NT2/D1 (cell line): ENCODE measurements at regions not wholly inside any gene's neighbourhood (a gene's known extent, or its start where the extent isn't known, plus 50 kb on each side); places are given as distances from the start of the nearest gene placed in this dataset.
"Not testable (repeated sequence)": the region's sequence is repeated elsewhere in the genome, so short reads cannot be mapped to it uniquely, and the experiment has no call there.

Experiments used
- DNase-seq: peaks from one replicate; pipeline ENCODE4 v3.0.0-alpha.2; 2011; ENCODE audit warnings: low read depth, low spot score
- H3K27me3 ChIP-seq: 2 replicates; pipeline ENCODE4 v1.6.0; 2011; ENCODE audit warnings: mild to moderate bottlenecking; ENCODE audit not compliant: insufficient read length, insufficient read depth
- H3K36me3 ChIP-seq: 2 replicates; pipeline ENCODE4 v1.6.1; 2011; ENCODE audit warnings: mild to moderate bottlenecking, low read length, mixed read lengths; ENCODE audit not compliant: insufficient read depth, insufficient read length
- H3K4me1 ChIP-seq: 2 replicates; pipeline ENCODE4 v1.5.1; 2011; ENCODE audit not compliant: insufficient read depth, insufficient read length
- H3K4me3 ChIP-seq: 2 replicates; pipeline ENCODE4 v1.5.1; 2011; ENCODE audit warnings: low read depth; ENCODE audit not compliant: insufficient read length
- H3K9ac ChIP-seq: 2 replicates; pipeline ENCODE4 v1.6.0; 2011; ENCODE audit warnings: low read depth; ENCODE audit not compliant: insufficient read length
- H3K9me3 ChIP-seq: 2 replicates; pipeline ENCODE4 v1.5.1; 2011; ENCODE audit warnings: mild to moderate bottlenecking, low read length; ENCODE audit not compliant: insufficient read depth
- SUZ12 ChIP-seq: IDR thresholded peaks from 2 replicates; pipeline ENCODE4 v1.6.1; 2011; ENCODE audit not compliant: insufficient read length, insufficient read depth; ENCODE audit errors: extremely low read depth
- YY1 ChIP-seq: IDR thresholded peaks from 2 replicates; pipeline ENCODE4 v1.6.1; 2011; ENCODE audit not compliant: insufficient read length, insufficient read depth
- ZNF274 ChIP-seq: IDR thresholded peaks from 2 replicates; pipeline ENCODE4 v1.6.1; 2011; ENCODE audit warnings: mild to moderate bottlenecking, low read depth, low read length

- Histone ChIP-seq H3K9ac (no peak overlapping the region), H3K9me3 (no peaks in the 10 kb centered on the region; the same call in 1 of the 2 replicates), H3K4me3 (no peak overlapping the region), H3K36me3 (no peaks in the 10 kb centered on the region), H3K4me1 (peaks cover 14% of the 10 kb centered on the region), H3K27me3 (no peaks in the 10 kb centered on the region)
- TF ChIP-seq YY1 (no peak), SUZ12 (no peak), ZNF274 (no peak)
- no peak for DNase-seq
Observed at GRCh38 chr14:104305511-104306449, 167.4 kb downstream of the KIF26A start.

- no peaks in the 10 kb centered on the region for H3K27me3 ChIP-seq
- DNase-seq = no peak
- no peak overlapping the region for H3K4me3 ChIP-seq
- TF ChIP-seq ZNF274 = no peak
- no peak for TF ChIP-seq SUZ12
- TF ChIP-seq YY1 = no peak
- peaks cover 14% of the 10 kb centered on the region for H3K4me1 ChIP-seq
- H3K9ac ChIP-seq = no peak overlapping the region
- no peaks in the 10 kb centered on the region; the same call in 1 of the 2 replicates for H3K9me3 ChIP-seq
- no peaks in the 10 kb centered on the region for H3K36me3 ChIP-seq
Observed at GRCh38 chr14:104306450-104307040, 168.2 kb downstream of the KIF26A start.

- Histone ChIP-seq H3K9me3 (no peaks in the 10 kb centered on the region; the same call in 1 of the 2 replicates), H3K36me3 (no peaks in the 10 kb centered on the region), H3K4me3 (no peak overlapping the region), H3K4me1 (peaks cover 14% of the 10 kb centered on the region), H3K9ac (no peak overlapping the region), H3K27me3 (no peaks in the 10 kb centered on the region)
- DNase-seq = no peak
- no peak for TF ChIP-seq SUZ12
- no peak for TF ChIP-seq YY1
- TF ChIP-seq ZNF274 = no peak
Observed at GRCh38 chr14:104307246-104307626, 168.8 kb downstream of the KIF26A start.

- no peak overlapping the region for H3K4me3 ChIP-seq
- no peaks in the 10 kb centered on the region for H3K36me3 ChIP-seq
- no peak overlapping the region for H3K9ac ChIP-seq
- TF ChIP-seq ZNF274 = no peak
- no peak for TF ChIP-seq YY1
- TF ChIP-seq SUZ12 = no peak
- DNase-seq = no peak
- H3K27me3 ChIP-seq = no peaks in the 10 kb centered on the region
- H3K4me1 ChIP-seq = peaks cover 10% of the 10 kb centered on the region
- H3K9me3 ChIP-seq = no peaks in the 10 kb centered on the region; the same call in 1 of the 2 replicates
Observed at GRCh38 chr14:104307627-104308401, 169.4 kb downstream of the KIF26A start.

- not testable (repeated sequence) for H3K36me3 ChIP-seq, H3K4me1 ChIP-seq
Observed at GRCh38 chr14:104308534-104308933, 170.1 kb downstream of the KIF26A start.

GRCh38 chr14:104309657-104310369 lies 171.4 kb downstream of the KIF26A start:
- no peak for DNase-seq
- TF ChIP-seq SUZ12 (no peak), YY1 (no peak), ZNF274 (no peak)

More at GRCh38 chr14:104308534-104308933, 170.1 kb downstream of the KIF26A start:
- not testable (repeated sequence) for DNase-seq, H3K4me3 ChIP-seq, H3K9ac ChIP-seq, H3K9me3 ChIP-seq, H3K27me3 ChIP-seq

More at GRCh38 chr14:104309657-104310369, 171.4 kb downstream of the KIF26A start:
- no peak overlapping the region for H3K4me3 ChIP-seq
- H3K27me3 ChIP-seq = no peaks in the 10 kb centered on the region
- H3K9me3 ChIP-seq = no peaks in the 10 kb centered on the region; the same call in 1 of the 2 replicates
- no peaks in the 10 kb centered on the region for H3K36me3 ChIP-seq
- H3K9ac ChIP-seq = no peak overlapping the region
- peaks cover 8% of the 10 kb centered on the region for H3K4me1 ChIP-seq
